Astrocyte of the cerebellum (primary cell): ENCODE measurements at regions not wholly inside any gene's neighbourhood (a gene's known extent, or its start where the extent isn't known, plus 50 kb on each side); places are given as distances from the start of the nearest gene placed in this dataset.

Experiments
- DNase-seq: peaks from one replicate; pipeline ENCODE4 v3.0.0-alpha.2; 2011; ENCODE audit warnings: low read depth
- H3K4me3 ChIP-seq: 2 replicates; pipeline ENCODE4 v1.5.1; 2011; ENCODE audit warnings: mild to moderate bottlenecking, low read depth, low read length, moderate library complexity
- in situ Hi-C: cut with HindIII; loops from 2 replicates; pipeline ENCODE4 v1.10.0; 2017; ENCODE audit warnings: low sequenced_read_pairs
- TF ChIP-seq, protein P1 (sequence below): IDR thresholded peaks from 2 replicates; pipeline ENCODE4 v1.5.1; 2012; ENCODE audit warnings: low read length, low read depth, moderate library complexity, mild to moderate bottlenecking; ENCODE audit errors: missing control alignments

DNA sequence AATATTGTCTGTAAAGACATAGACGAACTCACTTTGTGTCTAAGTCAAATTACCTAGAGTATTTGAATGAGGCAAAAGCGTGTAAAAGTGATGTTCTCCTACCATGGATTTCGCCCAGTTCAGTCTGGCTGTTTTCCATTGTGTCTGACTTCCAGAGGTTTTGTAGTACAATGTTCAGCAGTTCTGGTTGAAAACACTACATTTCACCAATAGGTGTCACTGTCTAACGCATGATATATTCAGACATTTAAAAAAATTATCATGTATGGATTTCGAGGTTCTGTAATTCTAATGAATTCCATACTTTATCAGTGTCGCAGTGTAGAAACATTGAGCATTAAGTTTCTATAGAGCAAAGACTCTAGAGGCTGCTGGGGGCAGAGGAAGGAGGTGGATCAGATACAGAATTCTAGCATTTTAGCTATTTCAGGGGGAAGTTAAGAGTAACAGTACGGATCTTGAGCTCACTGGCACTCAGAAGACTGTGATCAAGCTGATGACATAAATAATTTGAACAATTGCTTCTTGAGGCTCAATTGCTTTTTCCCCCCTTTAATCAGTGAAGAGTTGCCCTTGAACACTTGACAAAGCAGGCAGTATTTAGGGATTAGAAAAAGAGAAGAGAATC lies 196.9 kb upstream of the RHOBTB1 start:
- in situ Hi-C loops, result no loop called here
- H3K4me3 ChIP-seq, result no peak overlapping the region
- DNase-seq, result peak; percentile 75
- TF ChIP-seq, protein P1, sequence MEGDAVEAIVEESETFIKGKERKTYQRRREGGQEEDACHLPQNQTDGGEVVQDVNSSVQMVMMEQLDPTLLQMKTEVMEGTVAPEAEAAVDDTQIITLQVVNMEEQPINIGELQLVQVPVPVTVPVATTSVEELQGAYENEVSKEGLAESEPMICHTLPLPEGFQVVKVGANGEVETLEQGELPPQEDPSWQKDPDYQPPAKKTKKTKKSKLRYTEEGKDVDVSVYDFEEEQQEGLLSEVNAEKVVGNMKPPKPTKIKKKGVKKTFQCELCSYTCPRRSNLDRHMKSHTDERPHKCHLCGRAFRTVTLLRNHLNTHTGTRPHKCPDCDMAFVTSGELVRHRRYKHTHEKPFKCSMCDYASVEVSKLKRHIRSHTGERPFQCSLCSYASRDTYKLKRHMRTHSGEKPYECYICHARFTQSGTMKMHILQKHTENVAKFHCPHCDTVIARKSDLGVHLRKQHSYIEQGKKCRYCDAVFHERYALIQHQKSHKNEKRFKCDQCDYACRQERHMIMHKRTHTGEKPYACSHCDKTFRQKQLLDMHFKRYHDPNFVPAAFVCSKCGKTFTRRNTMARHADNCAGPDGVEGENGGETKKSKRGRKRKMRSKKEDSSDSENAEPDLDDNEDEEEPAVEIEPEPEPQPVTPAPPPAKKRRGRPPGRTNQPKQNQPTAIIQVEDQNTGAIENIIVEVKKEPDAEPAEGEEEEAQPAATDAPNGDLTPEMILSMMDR, result peak; percentile 50

DNA sequence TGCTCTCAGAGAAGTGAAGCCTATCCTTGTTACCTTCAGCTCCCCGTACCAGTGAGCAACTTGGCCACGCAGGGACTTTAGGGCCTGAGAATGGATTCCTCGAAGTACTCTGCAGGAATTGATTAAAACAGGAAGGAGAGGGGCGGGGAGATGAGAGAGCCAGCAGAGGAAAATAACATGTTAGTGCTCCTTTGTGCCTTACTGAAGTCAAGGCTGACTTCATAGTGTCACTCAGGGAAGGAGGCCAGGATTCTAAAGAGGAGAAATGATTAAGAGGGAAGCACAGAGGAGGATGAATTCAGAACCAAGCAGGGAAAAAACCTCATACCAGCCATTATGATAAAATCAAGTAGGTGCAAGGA lies 195.6 kb upstream of the RHOBTB1 start:
- in situ Hi-C loops, result no loop called here
- no peak overlapping the region for H3K4me3 ChIP-seq
- no peak for DNase-seq
- TF ChIP-seq, protein P1, result no peak

GRCh38 chr10:61138708-61139591 lies 195.0 kb upstream of the RHOBTB1 start:
- in situ Hi-C loops, result no loop called here
- DNase-seq, result no peak
- TF ChIP-seq, protein P1, result no peak
- H3K4me3 ChIP-seq, result no peak overlapping the region

GRCh38 chr10:61136139-61136538 lies 192.2 kb upstream of the RHOBTB1 start:
- TF ChIP-seq, protein P1, result no peak
- H3K4me3 ChIP-seq, result no peak overlapping the region
- DNase-seq, result no peak
- in situ Hi-C loops, result no loop called here

- H3K4me3 ChIP-seq, result no peak overlapping the region
- TF ChIP-seq, protein P1, result no peak
- DNase-seq, result no peak
- in situ Hi-C loops, result no loop called here
These were observed 191.3 kb upstream of the RHOBTB1 start for GRCh38 chr10:61135276-61135721.

DNA sequence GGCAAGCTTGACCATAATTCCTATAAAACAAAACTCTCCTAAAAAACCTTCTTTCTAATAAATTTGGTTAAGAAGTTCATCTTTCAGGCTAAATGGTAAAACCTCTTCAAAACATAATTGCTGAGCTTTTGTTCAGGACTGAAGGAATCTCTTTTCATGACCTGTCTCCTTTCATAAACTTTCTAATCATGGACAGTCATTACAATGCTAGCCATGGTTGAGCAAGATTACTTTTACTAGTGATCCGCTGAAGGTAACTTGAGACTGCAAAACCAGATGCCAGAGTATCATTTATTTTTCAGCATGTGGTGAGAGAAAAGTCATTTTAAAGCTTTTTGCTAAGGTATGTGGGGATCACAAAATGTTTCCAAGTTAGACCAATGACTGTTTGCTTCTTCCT lies 186.4 kb upstream of the RHOBTB1 start:
- DNase-seq, result no peak
- no peak overlapping the region for H3K4me3 ChIP-seq
- TF ChIP-seq, protein P1, result no peak
- in situ Hi-C loops, result no loop called here
